Glutamatergic neuron (in vitro differentiated cells): ENCODE measurements at regions not wholly inside any gene's neighbourhood (a gene's known extent, or its start where the extent isn't known, plus 50 kb on each side); places are given as distances from the start of the nearest gene placed in this dataset.
A peak's percentile ranks its signal among the peaks of the same experiment; 100 is the strongest.

Source experiments
- DNase-seq: peaks from one replicate; pipeline ENCODE4 v3.0.0; 2022
- H3K27ac Mint-ChIP-seq: one replicate; pipeline ENCODE4 v1.8.0; 2020; ENCODE audit warnings: mild to moderate bottlenecking, mixed read lengths, inconsistent platforms; ENCODE audit not compliant: unreplicated experiment
- H3K27me3 Mint-ChIP-seq: one replicate; pipeline ENCODE4 v1.8.0; 2020; ENCODE audit warnings: mild to moderate bottlenecking, moderate library complexity, mixed read lengths, inconsistent platforms; ENCODE audit not compliant: unreplicated experiment
- H3K36me3 Mint-ChIP-seq: one replicate; pipeline ENCODE4 v1.8.0; 2020; ENCODE audit warnings: mild to moderate bottlenecking, mixed read lengths, inconsistent platforms; ENCODE audit not compliant: unreplicated experiment
- H3K4me1 Mint-ChIP-seq: one replicate; pipeline ENCODE4 v1.8.0; 2020; ENCODE audit warnings: mild to moderate bottlenecking, low read depth, mixed read lengths, inconsistent platforms; ENCODE audit not compliant: unreplicated experiment
- H3K4me3 Mint-ChIP-seq: one replicate; pipeline ENCODE4 v1.8.0; 2020; ENCODE audit warnings: mild to moderate bottlenecking, mixed read lengths, inconsistent platforms; ENCODE audit not compliant: unreplicated experiment
- H3K9me3 Mint-ChIP-seq: one replicate; pipeline ENCODE4 v1.8.0; 2020; ENCODE audit warnings: mild to moderate bottlenecking, moderate library complexity, mixed read lengths, inconsistent platforms; ENCODE audit not compliant: unreplicated experiment
- TF ChIP-seq, protein P1 (sequence below): fragments of 200-600 bp; sonication (generic); IDR thresholded peaks from one replicate; pipeline ENCODE4 v1.5.0; 2021; ENCODE audit not compliant: partially characterized antibody, unreplicated experiment

DNA sequence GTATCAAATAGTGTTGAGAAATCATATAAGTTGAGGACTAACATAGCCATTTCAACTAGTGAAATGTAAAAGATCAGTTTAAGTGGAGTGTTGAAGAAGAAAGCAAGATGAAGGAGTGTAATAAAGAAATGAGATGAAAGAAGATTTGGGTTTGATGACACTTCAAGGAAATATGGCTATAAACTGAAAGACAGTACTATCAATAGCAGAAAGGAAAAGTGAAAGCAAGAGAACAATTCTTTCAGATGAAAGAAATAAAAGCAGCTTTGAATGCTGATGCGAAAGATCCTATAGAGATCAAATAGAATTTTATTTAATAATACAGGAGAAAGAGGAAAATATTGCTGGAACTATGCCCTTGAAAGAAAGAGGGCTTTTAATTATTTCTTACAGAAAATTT, 92.8 kb upstream of the PRSS16 start:
- Mint-ChIP-seq H3K9me3 (no peaks in the 10 kb centered on the region), H3K36me3 (no peaks in the 10 kb centered on the region), H3K27me3 (peaks cover 2% of the 10 kb centered on the region), H3K4me3 (no peak overlapping the region), H3K27ac (no peak overlapping the region), H3K4me1 (peaks cover 3% of the 10 kb centered on the region)
- TF ChIP-seq, protein P1, sequence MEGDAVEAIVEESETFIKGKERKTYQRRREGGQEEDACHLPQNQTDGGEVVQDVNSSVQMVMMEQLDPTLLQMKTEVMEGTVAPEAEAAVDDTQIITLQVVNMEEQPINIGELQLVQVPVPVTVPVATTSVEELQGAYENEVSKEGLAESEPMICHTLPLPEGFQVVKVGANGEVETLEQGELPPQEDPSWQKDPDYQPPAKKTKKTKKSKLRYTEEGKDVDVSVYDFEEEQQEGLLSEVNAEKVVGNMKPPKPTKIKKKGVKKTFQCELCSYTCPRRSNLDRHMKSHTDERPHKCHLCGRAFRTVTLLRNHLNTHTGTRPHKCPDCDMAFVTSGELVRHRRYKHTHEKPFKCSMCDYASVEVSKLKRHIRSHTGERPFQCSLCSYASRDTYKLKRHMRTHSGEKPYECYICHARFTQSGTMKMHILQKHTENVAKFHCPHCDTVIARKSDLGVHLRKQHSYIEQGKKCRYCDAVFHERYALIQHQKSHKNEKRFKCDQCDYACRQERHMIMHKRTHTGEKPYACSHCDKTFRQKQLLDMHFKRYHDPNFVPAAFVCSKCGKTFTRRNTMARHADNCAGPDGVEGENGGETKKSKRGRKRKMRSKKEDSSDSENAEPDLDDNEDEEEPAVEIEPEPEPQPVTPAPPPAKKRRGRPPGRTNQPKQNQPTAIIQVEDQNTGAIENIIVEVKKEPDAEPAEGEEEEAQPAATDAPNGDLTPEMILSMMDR: no peak
- no peak for DNase-seq

DNA sequence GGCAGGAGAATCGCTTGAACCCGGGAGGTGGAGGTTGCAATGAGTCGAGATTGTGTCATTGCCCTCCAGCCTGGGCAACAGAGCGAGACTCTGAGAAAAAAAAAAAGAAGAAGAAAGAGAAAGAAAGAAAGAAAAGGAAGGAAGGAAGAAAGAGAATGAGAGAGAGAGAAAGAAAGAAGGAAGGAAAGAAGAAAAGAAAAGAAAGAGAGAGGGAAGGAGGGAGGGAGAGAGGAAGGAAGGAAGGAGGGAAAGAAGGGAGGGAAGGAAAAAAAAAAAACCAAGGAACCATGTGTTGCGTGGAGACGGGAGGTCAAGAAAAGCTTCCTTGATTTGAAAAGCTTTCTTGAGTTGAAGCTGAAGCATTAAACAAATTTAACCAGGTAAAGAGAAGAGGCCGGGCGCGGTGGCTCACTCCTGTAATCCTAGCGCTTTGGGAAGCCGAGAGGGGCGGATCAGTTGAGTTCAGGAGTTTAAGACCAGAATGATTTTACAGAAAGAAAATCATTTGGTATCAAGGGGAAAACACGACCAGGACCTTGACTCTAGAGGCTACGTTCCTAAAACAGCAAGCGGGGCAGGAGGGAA, 90.5 kb upstream of the PRSS16 start:
- no peaks in the 10 kb centered on the region for H3K9me3 Mint-ChIP-seq
- no peak overlapping the region for H3K27ac Mint-ChIP-seq
- peaks cover 4% of the 10 kb centered on the region for H3K27me3 Mint-ChIP-seq
- peaks cover 3% of the 10 kb centered on the region for H3K4me1 Mint-ChIP-seq
- DNase-seq: no peak
- no peaks in the 10 kb centered on the region for H3K36me3 Mint-ChIP-seq
- H3K4me3 Mint-ChIP-seq: peak overlapping the region; percentile 81
- TF ChIP-seq, protein P1: no peak

DNA sequence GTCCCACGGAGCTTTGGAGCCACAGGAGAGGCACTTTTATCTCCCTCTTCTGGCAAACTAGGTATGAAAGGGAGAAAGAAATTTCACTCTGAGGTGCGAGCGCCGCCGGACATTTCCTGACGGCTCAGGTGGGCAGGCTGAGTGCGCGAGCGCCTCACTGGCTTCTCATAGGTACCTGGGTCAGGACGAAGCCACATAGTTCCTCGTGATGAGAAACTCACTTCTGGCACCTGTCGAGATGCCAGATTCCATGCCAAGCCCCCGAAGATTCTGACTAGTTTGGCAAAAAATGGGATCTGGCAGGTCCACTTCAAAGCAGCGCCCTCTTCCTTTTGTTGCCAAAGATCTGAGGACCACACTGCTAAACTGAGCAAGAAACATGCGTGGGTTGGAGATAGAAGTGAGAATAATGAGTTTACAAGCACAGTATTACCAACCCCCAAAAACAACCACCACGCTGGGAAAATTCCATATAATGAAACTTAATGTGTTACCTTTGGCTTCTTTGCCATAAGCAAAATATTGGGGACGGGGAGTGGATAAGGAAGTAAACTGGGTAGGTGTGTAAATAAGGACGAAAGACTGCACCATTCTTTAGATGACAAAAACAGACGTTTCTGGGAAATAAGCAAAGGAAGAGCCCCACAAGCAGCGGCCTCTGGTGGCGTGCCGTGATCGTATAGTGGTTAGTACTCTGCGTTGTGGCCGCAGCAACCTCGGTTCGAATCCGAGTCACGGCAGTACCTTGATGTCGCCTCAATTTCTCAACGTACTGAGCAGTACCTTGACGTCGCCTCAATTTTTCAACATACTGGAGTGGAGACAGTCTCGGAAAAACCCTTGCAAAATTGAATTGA, 89.8 kb upstream of the PRSS16 start:
- no peak overlapping the region for H3K27ac Mint-ChIP-seq
- peak; percentile 53 for DNase-seq
- no peaks in the 10 kb centered on the region for H3K9me3 Mint-ChIP-seq
- H3K27me3 Mint-ChIP-seq: peaks cover 4% of the 10 kb centered on the region
- TF ChIP-seq, protein P1: no peak
- H3K4me3 Mint-ChIP-seq: peak overlapping the region; percentile 81
- peaks cover 3% of the 10 kb centered on the region for H3K4me1 Mint-ChIP-seq
- no peaks in the 10 kb centered on the region for H3K36me3 Mint-ChIP-seq

DNA sequence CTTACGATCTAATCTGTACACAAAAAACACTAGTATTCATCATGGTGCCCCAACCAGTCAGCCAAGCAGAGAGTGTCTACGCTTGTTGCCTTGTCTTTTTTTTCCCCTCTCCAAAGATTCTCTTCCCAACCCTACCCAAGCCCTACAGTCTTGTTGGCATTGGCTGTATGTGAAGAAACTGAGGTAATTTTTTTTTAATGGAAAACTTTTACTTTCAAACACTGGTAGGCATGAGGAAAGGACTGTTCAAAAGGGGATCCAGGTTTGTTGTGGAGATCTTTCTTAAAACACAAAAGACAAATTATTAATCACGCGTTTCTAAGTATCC, 89.2 kb upstream of the PRSS16 start:
- TF ChIP-seq, protein P1: no peak
- peaks cover 4% of the 10 kb centered on the region for H3K27me3 Mint-ChIP-seq
- no peaks in the 10 kb centered on the region for H3K36me3 Mint-ChIP-seq
- DNase-seq: no peak
- peaks cover 3% of the 10 kb centered on the region for H3K4me1 Mint-ChIP-seq
- H3K4me3 Mint-ChIP-seq: no peak overlapping the region
- no peak overlapping the region for H3K27ac Mint-ChIP-seq
- no peaks in the 10 kb centered on the region for H3K9me3 Mint-ChIP-seq

DNA sequence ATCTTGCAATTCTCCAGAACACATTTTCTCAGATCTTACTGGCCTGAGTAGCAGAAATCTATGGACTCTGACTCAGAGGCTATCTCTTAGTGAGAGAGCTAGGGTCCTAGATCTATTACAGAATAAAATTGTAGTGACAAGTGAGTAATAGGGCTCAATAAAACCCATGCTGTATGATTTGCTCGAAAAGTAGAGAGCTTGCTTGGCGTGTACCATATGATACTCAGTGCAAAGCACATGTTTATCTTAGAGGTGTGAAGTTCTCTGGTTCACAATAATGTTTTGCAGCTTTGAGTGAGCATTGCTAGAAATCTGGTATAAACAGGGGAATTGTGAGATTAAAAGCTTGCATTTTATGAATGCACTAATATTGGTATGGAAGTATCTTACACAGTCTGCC, 87.8 kb upstream of the PRSS16 start:
- Mint-ChIP-seq H3K4me1 (peaks cover 3% of the 10 kb centered on the region), H3K36me3 (no peaks in the 10 kb centered on the region), H3K4me3 (no peak overlapping the region), H3K9me3 (no peaks in the 10 kb centered on the region), H3K27me3 (peaks cover 3% of the 10 kb centered on the region), H3K27ac (no peak overlapping the region)
- TF ChIP-seq, protein P1: no peak
- no peak for DNase-seq
